ENCODE measurements at regions not wholly inside any gene's neighbourhood (a gene's known extent, or its start where the extent isn't known, plus 50 kb on each side); places are given as distances from the start of the nearest gene placed in this dataset.

DNA sequence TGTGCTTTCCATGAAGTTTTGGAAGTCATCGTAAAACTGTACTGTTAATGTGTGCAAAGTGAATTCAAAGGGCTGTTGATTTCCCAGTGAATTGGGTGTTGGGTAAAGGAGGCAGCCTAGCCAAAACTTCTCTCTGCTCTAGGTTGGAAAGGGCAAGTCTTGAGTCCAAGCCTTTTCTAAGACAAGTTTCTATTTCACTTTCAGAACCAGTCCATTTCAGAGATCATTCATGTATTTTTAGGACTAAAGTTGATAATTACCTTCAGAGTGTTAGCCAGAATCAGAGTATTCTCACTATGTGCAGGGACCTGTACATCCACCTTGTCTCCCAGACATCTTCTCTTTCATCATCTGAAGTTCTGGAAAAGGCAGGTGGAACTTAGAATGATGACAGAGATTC, 636.1 kb upstream of the KLHL29 start:
- in situ Hi-C loops (cut with HindIII; ENCODE audit: low sequenced_read_pairs) = no loop called here

DNA sequence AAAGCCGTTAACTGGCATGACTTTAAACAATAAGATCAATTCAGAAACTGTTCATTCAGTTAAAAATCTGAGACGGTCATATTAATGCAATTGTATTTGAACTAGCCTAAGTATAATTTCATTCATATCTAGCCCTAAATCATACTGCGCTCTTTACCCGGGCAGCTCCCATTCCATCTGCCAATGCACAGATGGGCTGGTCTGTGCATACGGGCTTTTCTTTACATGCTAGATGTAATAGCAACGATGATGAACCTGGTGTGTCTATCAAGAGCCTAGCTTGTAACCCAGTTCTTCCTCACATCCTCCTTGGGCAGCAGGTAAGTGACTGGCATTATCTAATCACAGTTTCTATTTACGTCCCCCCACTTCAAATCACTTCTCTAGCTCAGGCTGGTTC, 631.5 kb upstream of the KLHL29 start:
- in situ Hi-C loops (cut with HindIII; ENCODE audit: low sequenced_read_pairs) = no loop called here

DNA sequence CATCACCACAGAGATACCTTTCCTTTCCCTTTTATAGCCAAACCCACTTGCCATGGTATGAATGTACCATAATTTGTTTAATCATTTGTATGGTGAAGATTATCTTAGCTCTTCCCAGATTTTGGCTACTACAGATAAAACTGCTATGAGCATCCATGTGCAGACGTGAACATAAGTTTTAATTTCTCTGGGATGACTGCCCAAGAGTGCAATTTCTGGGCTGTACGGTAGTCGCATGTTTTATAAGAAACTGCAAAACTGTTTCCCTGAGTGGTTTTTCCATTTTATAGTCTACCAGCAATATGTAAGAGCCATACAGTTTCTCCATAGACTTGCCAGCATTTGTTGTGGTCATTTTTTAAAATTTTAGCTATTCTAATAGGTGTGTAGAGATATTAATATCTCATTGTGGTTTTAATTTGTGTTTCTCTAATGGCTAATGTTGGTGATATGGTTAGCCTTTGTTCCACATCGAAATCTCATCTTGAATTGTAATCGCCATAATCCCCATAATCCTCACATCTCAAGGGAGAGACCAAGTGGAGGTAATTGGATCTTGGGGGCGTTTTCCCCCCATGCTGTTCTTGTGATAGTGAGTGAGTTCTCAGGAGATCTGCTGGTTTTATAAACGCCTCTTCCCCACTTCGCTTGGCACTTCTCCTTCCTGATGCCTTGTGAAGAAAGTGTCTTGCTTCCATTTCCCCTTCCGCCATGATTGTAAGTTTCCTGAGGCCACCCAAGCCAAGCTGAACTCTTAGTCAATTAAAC, 628.5 kb upstream of the KLHL29 start:
- in situ Hi-C loops (cut with HindIII; ENCODE audit: low sequenced_read_pairs) = no loop called here

DNA sequence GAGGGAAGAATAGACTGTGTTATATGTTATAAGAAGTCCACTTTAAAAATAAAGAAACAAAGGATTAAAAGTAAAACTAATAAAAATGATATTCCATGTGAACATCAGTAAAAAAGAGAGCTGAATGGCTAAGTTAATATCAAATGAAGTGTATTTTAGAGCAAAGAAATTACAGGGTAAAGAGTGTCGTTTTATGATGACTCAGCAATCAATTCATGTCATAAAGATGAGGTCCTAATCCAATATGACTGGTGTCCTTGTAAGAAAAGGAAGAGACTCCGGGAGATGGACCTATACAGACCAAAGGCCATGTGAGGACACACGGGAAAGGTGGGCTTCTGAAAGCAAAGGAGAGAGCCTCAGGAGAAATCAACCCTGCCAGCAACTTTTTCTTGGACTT, 615.5 kb upstream of the KLHL29 start:
- in situ Hi-C loops (cut with HindIII; ENCODE audit: low sequenced_read_pairs) = no loop called here

DNA sequence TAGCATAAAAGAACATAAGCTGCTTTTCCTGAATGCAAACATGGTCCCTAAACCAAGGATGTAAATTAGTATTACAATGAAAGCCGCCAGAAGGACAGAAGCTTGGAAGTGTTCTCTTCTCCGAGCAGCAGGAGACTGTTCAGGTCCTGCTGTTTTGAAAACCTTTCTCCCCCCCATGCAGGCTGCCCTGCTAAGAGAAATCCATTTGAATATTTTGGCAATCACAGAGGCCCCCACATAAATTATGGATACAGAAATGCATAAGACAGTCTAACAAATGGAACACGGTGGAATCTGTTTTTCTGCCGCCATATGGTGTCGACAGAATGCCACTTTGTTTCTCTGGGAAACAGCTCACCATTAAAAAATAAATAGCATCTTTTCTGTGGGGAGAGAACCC, 600.4 kb upstream of the KLHL29 start:
- in situ Hi-C loops (cut with HindIII; ENCODE audit: low sequenced_read_pairs) = no loop called here

DNA sequence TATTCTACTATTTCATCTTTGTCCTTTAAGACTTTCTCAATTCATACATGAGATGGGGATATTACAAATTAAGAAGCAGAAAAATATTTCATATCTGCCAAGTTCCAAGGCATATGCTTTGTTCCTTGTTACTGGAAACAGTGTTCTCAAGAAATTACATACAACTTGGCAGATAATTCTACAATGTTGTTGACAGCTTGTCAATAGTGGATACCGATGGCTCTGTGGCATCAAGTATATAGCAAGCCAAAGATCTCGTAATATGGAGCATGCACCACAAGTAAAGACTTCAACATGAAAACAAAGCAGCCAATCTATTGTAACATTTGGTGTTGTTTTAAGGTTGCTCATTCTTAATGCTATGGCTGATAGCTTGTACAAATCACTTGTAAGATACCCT, 598.2 kb upstream of the KLHL29 start:
- in situ Hi-C loops (cut with HindIII; ENCODE audit: low sequenced_read_pairs) = no loop called here

DNA sequence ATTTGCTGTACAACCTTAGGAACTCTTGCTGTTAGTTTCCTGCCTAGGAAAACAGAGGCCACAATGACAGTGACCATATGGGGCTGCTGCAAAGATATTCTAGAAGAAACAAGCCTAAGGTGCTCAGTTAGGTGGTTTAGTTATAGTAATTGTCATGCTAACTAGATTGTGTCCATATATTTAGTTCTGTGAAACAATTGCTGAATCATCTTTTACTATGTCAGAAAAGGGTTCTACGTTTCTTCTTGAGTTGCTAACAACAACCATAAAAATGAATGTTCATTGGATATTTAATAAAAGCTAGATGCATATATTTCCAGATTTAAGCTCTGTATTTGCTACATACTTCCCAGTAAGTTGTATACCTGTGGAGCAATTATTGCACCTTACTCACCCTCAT, 597.2 kb upstream of the KLHL29 start:
- in situ Hi-C loops (cut with HindIII; ENCODE audit: low sequenced_read_pairs) = no loop called here

DNA sequence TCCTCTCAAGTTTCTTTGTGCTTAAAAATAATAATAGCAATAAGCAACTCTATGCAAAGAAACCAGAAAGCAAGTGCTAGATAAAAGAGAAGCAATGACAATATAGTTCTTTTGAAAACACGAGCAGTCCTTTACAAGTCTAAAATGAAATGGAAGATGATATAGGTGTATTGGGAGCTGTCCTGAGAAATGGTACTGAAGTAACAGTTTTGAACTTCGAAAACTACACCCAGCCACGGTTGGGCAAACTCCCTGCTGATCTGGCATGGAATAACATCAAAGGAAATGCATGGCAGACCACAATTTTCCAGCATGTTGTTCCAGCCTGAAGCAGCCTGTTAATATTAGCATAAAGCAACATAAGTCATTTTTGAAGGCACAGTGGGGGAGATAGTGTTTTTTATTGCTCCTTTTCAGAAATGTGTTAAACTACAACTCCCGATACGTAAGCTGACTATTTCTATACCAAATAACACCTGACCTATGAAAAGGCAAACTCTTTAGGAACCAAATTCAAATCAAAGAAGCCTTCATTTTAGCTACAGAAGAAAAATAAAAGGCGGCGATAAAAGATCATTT, 596.1 kb upstream of the KLHL29 start:
- in situ Hi-C loops (cut with HindIII; ENCODE audit: low sequenced_read_pairs) = no loop called here

DNA sequence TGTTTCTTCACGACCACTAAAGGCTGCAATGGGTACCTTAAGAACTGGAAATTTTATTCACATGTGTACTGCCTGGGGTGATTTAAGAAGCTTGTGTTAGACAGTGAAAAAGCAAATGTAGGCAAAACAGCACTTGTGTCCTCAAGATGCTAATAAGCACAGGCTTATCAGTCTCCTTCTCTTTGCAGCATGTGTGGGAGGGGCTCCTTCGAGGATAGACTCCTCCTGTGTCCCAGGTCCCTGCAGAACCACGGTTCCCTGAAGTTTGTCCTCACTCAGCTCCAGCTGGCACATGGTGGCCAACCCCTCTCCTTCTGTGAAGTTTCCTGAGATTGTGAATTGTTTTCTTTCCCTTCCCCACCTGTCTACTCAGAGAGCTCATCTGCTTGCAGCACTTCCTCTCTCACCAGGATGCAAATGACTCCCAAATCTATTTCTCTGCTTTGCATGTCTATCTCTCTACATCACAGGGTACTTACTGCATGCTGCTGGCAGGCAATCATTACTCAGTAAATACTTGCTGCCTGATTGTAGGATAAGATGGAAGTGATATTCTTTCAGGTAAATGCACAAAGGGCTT, 589.6 kb upstream of the KLHL29 start:
- in situ Hi-C loops (cut with HindIII; ENCODE audit: low sequenced_read_pairs) = no loop called here

DNA sequence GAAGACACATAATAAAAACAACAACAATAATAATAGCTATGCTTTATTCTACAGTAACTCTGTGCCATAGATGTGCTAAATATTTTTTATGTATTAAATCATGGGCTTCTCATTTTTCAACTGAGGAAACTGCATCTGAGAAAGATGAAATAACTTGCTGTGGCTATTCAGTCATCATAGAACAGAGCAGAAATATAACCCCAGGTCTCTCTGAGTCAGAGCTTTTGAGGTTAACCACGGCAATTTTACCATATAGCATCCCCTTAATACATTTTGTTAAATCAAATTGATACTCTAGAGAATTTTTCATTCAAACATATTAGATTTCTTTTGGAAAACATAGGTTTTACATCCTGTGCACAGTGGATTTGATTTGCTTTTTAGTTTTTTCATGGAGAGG, 586.6 kb upstream of the KLHL29 start:
- in situ Hi-C loops (cut with HindIII; ENCODE audit: low sequenced_read_pairs) = no loop called here

DNA sequence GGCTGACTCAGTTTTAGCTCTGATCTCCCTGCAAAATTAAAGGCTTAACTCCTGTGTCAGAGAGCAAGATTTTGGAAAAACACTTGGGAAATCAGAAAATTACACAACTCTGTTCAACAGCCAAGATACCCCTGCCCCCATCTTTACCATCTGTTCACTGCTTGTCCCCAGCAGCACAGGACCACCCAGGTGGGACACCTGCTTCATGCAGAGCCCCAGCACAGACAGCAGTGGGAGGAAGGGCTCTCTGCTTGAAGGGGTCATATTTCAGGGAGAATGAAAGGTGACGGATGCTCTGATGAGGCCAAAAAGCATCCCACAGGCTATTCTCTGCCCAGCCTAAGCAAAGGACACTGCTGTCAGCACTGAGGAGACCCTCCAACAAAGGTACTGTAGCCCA, 584.6 kb upstream of the KLHL29 start:
- in situ Hi-C loops (cut with HindIII; ENCODE audit: low sequenced_read_pairs) = no loop called here

DNA sequence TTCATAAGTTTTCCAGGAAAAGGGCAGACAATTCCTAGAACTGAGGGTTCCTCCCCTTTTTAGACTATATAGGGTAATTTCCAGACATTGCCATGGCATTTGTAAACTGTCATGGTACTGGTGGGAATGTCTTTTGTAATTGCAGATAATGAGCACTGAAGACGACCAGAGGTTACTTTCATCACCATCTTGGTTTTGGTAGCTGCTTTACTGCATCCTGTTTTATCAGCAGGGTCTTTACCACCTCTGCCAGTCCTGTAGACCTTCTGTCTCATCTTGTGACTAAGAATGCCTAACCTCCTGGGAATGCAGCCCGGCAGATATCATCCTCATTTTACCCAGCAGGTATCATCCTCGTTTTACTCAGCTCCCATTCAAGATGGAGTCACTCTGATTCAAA, 583.9 kb upstream of the KLHL29 start:
- in situ Hi-C loops (cut with HindIII; ENCODE audit: low sequenced_read_pairs) = no loop called here

DNA sequence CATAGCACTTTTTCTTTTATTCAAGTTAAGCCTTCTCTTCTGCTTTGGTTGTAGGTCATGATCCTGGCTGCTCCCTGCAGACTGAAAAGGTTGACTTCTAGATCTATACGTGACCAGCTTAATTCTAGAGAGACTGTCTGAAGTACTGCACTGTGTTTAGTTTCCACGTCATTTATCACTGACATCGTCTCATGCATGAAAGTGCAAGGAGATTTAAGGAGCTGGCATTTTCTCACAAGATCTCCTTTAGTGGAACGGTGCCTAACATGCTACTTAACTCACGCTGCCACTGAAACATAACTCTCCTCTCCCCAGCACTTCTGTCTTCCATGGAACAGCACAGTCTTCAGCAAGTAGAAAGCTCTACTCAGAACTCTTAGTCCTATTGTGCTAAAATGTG, 583.0 kb upstream of the KLHL29 start:
- in situ Hi-C loops (cut with HindIII; ENCODE audit: low sequenced_read_pairs) = no loop called here

DNA sequence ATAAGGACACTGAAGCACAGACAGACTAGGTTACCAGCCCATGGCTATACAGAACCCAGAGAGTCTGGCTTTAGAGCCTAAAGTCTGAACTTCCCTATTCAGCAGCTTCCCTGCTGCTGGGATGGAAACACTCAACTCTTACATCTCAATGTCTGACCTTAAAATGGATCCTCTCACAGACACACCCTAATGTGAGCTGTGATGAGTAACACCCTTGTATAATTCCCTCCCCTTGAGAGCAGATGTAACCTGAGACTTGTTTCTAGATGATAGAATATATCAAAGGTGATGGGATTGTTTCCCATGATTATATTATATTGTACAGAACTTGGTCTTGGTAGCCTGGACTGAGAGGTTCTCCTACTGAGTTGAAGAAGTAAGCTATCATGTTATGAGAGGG, 577.1 kb upstream of the KLHL29 start:
- in situ Hi-C loops (cut with HindIII; ENCODE audit: low sequenced_read_pairs) = no loop called here

DNA sequence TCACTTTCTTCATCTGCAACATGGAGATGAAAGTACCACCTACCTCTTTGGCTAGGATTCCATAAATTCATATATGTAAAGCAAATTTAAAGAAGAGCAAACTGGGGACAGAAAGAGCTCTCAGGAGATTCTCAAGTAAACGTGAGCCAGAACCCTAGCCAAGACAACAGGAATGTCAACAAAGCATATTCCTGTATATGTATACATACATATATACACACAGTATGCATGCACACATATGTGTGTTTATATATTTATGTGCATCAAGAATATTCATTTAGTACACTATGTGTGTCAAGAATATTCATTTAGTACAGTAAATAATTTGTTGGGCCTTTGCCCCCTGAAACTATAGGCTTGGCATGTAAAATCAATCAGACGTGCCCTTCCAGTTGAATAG, 574.4 kb upstream of the KLHL29 start:
- in situ Hi-C loops (cut with HindIII; ENCODE audit: low sequenced_read_pairs) = no loop called here

DNA sequence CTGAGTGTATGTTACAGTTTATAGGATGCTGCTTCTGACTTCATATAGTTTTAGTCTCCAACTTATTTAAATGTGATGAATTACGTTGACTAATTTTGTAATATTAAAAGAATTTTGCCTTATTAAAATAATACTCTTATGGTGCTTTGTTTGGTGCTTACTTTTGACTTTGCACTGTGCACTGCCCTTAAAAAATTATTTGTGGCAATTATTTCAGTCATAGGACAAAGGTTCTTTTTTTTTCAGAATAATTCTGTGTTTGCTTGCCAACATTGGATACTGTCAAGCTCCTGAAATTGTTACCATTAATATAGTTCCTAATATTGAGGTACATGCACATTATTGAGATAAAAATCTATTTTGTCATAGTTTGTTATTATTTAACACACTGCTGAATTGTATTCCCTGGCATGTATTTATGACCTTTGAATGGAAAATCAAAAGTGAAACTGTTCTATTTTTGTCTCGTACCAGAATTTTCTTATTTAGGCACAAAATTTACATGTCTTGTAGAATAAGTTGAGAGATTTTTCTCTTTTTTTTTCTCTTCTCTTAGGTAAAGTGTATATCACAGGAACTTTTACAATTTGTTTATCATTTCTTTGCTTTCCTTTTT, 572.8 kb upstream of the KLHL29 start:
- in situ Hi-C loops (cut with HindIII; ENCODE audit: low sequenced_read_pairs) = no loop called here

DNA sequence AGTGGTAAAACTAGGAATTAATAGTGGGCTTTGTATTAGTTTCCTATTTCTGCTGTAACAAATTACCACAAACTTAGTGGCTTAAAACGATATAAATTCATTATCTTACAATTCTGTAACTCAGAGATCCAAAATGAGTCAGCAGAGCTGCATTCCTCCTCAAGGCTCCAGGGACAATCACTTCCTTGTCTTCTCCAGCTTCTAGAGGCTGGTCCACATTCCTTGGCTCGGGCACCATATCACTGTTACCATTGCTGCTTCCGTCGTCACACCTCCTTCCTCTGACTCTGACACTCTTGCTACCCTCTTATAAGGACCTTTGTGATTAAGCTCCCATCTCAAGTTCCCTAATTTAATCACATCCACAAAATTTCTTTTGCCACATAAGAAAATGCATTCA, 567.8 kb upstream of the KLHL29 start:
- in situ Hi-C loops (cut with HindIII; ENCODE audit: low sequenced_read_pairs) = no loop called here

DNA sequence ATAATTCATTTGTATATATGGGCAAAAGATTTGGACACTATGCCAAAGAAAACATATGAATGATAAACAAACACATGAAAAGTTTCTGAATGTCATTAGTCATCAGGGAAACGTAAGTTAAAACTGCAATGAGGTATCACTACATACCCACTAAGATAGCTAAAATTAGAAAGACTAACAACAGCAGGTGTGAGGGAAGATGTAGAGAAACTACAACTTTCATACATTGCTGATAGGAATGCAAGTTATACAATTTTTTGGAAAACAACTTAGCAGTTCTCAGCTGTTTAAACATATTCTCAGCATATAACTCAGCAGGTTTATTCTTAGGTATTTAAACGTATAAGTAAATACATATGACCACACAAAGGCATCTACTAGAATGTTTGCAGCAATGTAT, 563.5 kb upstream of the KLHL29 start:
- in situ Hi-C loops (cut with HindIII; ENCODE audit: low sequenced_read_pairs) = no loop called here

DNA sequence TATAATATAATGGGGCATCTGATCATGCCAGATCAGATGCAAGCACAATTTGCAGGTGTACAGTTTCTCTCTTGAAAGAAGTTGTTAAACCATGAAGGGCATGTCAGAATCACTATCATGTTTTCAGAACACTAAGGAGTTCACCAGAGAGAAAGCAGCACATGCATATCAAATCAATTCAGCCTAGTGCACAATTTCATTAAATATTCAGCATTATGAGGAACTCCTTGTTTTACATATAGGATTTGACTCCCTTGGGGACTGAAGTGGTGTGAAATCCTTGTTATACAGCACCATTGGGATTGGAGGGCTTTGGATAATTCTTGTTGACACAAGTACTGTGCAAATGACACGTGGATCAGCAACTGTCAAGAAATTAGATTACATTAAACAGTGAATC, 562.1 kb upstream of the KLHL29 start:
- in situ Hi-C loops (cut with HindIII; ENCODE audit: low sequenced_read_pairs) = no loop called here

DNA sequence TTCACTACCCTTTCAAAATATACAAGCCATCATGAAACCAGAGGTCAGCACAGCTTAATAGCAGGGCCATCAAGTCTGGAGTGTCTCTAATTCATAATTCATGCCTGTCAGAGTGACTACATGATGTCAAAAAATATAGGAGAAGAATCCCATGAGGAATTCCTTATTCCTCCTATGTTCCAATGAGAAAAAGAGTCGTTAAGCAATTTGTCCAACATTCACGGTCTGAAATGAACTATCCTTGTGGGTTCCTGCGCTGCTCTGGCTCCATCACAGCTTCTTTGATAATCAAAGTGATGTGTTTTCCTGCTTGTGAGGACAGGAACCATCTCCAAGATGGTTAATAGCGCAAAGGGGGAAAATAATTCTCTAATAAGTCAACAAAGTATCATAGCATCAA, 560.4 kb upstream of the KLHL29 start:
- in situ Hi-C loops (cut with HindIII; ENCODE audit: low sequenced_read_pairs) = no loop called here

DNA sequence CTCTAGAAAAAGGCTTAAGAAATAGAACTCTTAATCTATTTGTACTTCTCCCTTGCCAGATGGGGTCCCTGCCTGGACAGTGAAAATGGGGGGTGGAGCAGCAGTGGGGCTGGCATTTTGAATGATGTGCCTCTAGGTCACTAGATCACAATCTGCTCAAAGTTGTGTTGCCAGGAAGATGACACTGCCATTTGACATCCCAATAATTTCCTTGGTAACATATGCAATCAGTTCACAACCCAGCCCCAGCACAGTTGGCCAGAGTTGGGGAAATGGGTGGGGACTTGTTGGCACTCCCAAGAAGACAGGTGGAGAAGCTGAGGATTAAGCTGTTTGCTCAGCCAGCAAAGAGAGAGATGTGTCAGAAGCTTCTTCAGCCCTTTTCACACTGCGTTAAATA, 558.3 kb upstream of the KLHL29 start:
- in situ Hi-C loops (cut with HindIII; ENCODE audit: low sequenced_read_pairs) = no loop called here

DNA sequence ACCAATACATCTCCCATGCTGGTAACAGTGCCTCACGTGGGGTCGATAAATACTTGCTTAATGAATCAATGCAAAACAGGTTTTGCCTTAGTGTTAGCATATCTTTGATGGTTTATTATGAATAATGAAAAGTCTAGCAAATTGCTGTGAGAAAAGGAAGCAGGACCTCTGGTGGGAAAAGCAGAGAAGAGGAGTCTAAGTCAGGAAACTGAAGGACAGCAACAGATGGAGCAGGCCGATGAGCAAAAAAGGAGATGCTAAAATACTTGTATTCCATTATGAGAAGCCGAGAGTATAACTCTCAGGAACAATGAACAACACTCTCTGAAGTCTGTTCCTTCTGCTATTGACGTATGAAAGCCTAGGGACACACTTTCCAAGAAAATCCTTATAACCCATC, 555.2 kb upstream of the KLHL29 start:
- in situ Hi-C loops (cut with HindIII; ENCODE audit: low sequenced_read_pairs) = loop anchor here (5.0 kb wide), 1 partner anchor 88 kb away; no protein-coding TSS in a partner anchor

Data from endothelial cell of hepatic sinusoid (primary cell).